ENCODE measurements at regions not wholly inside any gene's neighbourhood (a gene's known extent, or its start where the extent isn't known, plus 50 kb on each side); places are given as distances from the start of the nearest gene placed in this dataset.

- H3K27me3 Mint-ChIP-seq = no peaks in the 10 kb centered on the region
- no peak overlapping the region for H3K4me3 Mint-ChIP-seq
- TF ChIP-seq, protein P1, sequence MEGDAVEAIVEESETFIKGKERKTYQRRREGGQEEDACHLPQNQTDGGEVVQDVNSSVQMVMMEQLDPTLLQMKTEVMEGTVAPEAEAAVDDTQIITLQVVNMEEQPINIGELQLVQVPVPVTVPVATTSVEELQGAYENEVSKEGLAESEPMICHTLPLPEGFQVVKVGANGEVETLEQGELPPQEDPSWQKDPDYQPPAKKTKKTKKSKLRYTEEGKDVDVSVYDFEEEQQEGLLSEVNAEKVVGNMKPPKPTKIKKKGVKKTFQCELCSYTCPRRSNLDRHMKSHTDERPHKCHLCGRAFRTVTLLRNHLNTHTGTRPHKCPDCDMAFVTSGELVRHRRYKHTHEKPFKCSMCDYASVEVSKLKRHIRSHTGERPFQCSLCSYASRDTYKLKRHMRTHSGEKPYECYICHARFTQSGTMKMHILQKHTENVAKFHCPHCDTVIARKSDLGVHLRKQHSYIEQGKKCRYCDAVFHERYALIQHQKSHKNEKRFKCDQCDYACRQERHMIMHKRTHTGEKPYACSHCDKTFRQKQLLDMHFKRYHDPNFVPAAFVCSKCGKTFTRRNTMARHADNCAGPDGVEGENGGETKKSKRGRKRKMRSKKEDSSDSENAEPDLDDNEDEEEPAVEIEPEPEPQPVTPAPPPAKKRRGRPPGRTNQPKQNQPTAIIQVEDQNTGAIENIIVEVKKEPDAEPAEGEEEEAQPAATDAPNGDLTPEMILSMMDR (IDR thresholded peaks at IDR 0.05) = no peak
- H3K36me3 Mint-ChIP-seq (ENCODE audit: low read depth) = no peaks in the 10 kb centered on the region
- POLR2A ChIA-PET = no interaction called here
- Histone ChIP-seq H3K4me3 (ENCODE audit: low read length) (no peak overlapping the region), H3K9me3 (ENCODE audit: control insufficient read depth in 1 of 2, insufficient read depth in 1 of 2, low read length in 2 of 2) (peaks cover 0 to 4% of the 10 kb centered on the region in 2 experiments), H3K4me1 (ENCODE audit: insufficient read depth, low read length) (no peaks in the 10 kb centered on the region), H3K36me3 (ENCODE audit: insufficient read depth, low read length) (no peaks in the 10 kb centered on the region), H3K27ac (ENCODE audit: low read depth in 1 of 2, low read length in 2 of 2) (no peak overlapping the region), H3K27me3 (ENCODE audit: control insufficient read depth in 1 of 2, insufficient read depth in 2 of 2, low read length in 2 of 2) (no peaks in the 10 kb centered on the region)
- intact Hi-C loops (cut with DNase I, micrococcal nuclease) = no loop called here
- no peak for ATAC-seq (ENCODE audit: poor library complexity)
- H3K4me1 Mint-ChIP-seq (ENCODE audit: low read depth) = no peaks in the 10 kb centered on the region
- H3K27ac Mint-ChIP-seq = no peak overlapping the region
- DNase-seq = no peak
- H3K9me3 Mint-ChIP-seq = no peaks in the 10 kb centered on the region
- CTCF ChIA-PET = no interaction called here
These were observed 731.7 kb upstream of the RAB6C start for GRCh38 chr2:129247751-129248150.

DNA sequence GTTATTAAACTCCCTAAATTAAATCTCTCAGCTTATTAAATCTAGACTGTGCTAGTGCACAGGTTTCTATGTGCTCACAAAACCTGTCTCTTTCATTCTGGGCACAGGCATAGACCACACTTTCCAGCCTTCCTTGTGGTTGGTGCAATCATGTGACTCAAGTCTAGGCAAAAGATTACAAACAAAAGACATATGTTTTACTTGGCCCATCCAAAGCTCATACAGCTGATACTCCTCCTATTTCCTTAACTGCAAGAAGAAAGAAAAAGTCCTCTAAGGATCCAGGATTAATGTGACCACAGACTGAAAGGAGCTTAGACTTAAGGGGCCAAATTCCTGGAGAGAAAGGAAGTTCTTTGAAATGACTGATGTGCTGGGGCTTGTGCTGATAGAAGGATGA, 731.3 kb upstream of the RAB6C start:
- H3K9me3 Mint-ChIP-seq = no peaks in the 10 kb centered on the region

GRCh38 chr2:129252781-129253460, 726.5 kb upstream of the RAB6C start:
- ATAC-seq (ENCODE audit: poor library complexity) = no peak
- H3K27ac ChIP-seq (ENCODE audit: low read depth in 1 of 2, low read length in 2 of 2) = no peak overlapping the region
- H3K36me3 ChIP-seq (ENCODE audit: insufficient read depth, low read length) = no peaks in the 10 kb centered on the region
- DNase-seq = no peak
- H3K27me3 ChIP-seq (ENCODE audit: control insufficient read depth in 1 of 2, insufficient read depth in 2 of 2, low read length in 2 of 2) = no peaks in the 10 kb centered on the region
- peaks cover 6% of the 10 kb centered on the region for H3K9me3 Mint-ChIP-seq
- intact Hi-C loops (cut with DNase I, micrococcal nuclease) = no loop called here
- no peaks in the 10 kb centered on the region for H3K27me3 Mint-ChIP-seq
- ChIA-PET POLR2A (no interaction called here), CTCF (no interaction called here)
- H3K36me3 Mint-ChIP-seq (ENCODE audit: low read depth) = no peaks in the 10 kb centered on the region
- H3K4me3 Mint-ChIP-seq = no peak overlapping the region
- no peak overlapping the region for H3K4me3 ChIP-seq (ENCODE audit: low read length)
- TF ChIP-seq, protein P1 (IDR thresholded peaks at IDR 0.05) = no peak
- no peaks in the 10 kb centered on the region for H3K4me1 ChIP-seq (ENCODE audit: insufficient read depth, low read length)
- H3K9me3 ChIP-seq (ENCODE audit: control insufficient read depth in 1 of 2, insufficient read depth in 1 of 2, low read length in 2 of 2) = peaks cover 0 to 4% of the 10 kb centered on the region in 2 experiments
- H3K4me1 Mint-ChIP-seq (ENCODE audit: low read depth) = no peaks in the 10 kb centered on the region
- H3K27ac Mint-ChIP-seq = no peak overlapping the region

More for the DNA sequence above, 731.3 kb upstream of the RAB6C start:
- intact Hi-C loops (cut with DNase I, micrococcal nuclease) = no loop called here
- no peaks in the 10 kb centered on the region for H3K36me3 ChIP-seq (ENCODE audit: insufficient read depth, low read length)
- H3K4me3 ChIP-seq (ENCODE audit: low read length) = no peak overlapping the region
- Mint-ChIP-seq H3K4me3 (no peak overlapping the region), H3K36me3 (ENCODE audit: low read depth) (no peaks in the 10 kb centered on the region), H3K4me1 (ENCODE audit: low read depth) (no peaks in the 10 kb centered on the region), H3K27ac (no peak overlapping the region), H3K27me3 (no peaks in the 10 kb centered on the region)
- POLR2A ChIA-PET = no interaction called here
- no peak for ATAC-seq (ENCODE audit: poor library complexity)
- CTCF ChIA-PET = no interaction called here
- no peak for DNase-seq
- H3K4me1 ChIP-seq (ENCODE audit: insufficient read depth, low read length) = no peaks in the 10 kb centered on the region
- H3K27me3 ChIP-seq (ENCODE audit: control insufficient read depth in 1 of 2, insufficient read depth in 2 of 2, low read length in 2 of 2) = no peaks in the 10 kb centered on the region
- H3K27ac ChIP-seq (ENCODE audit: low read depth in 1 of 2, low read length in 2 of 2) = no peak overlapping the region
- H3K9me3 ChIP-seq (ENCODE audit: control insufficient read depth in 1 of 2, insufficient read depth in 1 of 2, low read length in 2 of 2) = peaks cover 0 to 4% of the 10 kb centered on the region in 2 experiments
- TF ChIP-seq, protein P1 (IDR thresholded peaks at IDR 0.05) = no peak

Data from CD4-positive, alpha-beta T cell (primary cell).